ENCODE measurements at regions not wholly inside any gene's neighbourhood (a gene's known extent, or its start where the extent isn't known, plus 50 kb on each side); places are given as distances from the start of the nearest gene placed in this dataset.
A peak's percentile ranks its signal among the peaks of the same experiment; 100 is the strongest.

GRCh38 chr15:100783291-100783690 lies 96.3 kb upstream of the ALDH1A3 start:
- no peak for DNase-seq (ENCODE audit: low read depth)
- TF ChIP-seq CTCF (conservative IDR thresholded peaks at IDR 0.05; ENCODE audit: control insufficient read depth, insufficient read depth, low read depth, low read length): no peak
- no peak overlapping the region for H3K4me3 ChIP-seq (ENCODE audit: control insufficient read depth, low read depth, low read length)

DNA sequence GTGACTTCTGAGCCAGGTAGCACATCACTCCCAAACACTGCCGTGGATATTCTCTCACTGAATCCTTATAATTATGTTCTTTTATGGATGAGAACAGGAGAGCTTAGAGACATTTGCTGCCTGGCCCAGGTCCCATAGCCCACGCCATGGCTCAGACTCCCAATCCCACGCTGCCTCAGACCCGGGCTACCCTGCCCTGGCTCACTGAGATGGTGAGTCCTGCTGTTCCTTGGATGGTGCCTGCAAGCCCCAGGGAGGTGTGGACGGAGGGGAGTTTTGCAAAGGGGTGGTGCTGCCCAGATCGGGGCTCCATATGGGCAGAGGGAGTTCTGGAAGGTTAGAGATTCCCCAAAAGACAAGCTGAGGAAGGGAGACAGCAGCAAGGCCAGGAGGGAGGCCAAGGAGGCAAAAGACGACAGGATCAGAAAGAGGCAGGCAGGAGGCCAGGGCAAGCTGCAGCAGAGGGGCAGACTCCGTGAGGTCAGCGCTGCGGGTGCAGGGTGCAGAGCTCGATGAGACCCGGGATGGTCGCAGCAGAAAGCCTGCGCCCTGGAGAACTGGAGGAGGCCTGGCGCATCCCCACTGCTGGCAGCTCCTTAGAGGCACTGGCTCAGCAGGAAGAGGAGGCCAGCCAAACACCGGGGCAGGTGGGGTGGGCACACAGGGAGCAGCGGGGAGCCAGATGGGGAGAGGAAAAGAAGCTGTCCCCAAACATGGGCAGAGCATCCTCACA lies 95.7 kb upstream of the ALDH1A3 start:
- DNase-seq (ENCODE audit: low read depth): no peak

GRCh38 chr15:100784493-100785180 lies 95.0 kb upstream of the ALDH1A3 start:
- TF ChIP-seq CTCF (conservative IDR thresholded peaks at IDR 0.05; ENCODE audit: control insufficient read depth, insufficient read depth, low read depth, low read length): no peak
- DNase-seq (ENCODE audit: low read depth): no peak
- no peak overlapping the region for H3K4me3 ChIP-seq (ENCODE audit: control insufficient read depth, low read depth, low read length)

More for the DNA sequence above, 95.7 kb upstream of the ALDH1A3 start:
- TF ChIP-seq CTCF (conservative IDR thresholded peaks at IDR 0.05; ENCODE audit: control insufficient read depth, insufficient read depth, low read depth, low read length): no peak
- H3K4me3 ChIP-seq (ENCODE audit: control insufficient read depth, low read depth, low read length): no peak overlapping the region

DNA sequence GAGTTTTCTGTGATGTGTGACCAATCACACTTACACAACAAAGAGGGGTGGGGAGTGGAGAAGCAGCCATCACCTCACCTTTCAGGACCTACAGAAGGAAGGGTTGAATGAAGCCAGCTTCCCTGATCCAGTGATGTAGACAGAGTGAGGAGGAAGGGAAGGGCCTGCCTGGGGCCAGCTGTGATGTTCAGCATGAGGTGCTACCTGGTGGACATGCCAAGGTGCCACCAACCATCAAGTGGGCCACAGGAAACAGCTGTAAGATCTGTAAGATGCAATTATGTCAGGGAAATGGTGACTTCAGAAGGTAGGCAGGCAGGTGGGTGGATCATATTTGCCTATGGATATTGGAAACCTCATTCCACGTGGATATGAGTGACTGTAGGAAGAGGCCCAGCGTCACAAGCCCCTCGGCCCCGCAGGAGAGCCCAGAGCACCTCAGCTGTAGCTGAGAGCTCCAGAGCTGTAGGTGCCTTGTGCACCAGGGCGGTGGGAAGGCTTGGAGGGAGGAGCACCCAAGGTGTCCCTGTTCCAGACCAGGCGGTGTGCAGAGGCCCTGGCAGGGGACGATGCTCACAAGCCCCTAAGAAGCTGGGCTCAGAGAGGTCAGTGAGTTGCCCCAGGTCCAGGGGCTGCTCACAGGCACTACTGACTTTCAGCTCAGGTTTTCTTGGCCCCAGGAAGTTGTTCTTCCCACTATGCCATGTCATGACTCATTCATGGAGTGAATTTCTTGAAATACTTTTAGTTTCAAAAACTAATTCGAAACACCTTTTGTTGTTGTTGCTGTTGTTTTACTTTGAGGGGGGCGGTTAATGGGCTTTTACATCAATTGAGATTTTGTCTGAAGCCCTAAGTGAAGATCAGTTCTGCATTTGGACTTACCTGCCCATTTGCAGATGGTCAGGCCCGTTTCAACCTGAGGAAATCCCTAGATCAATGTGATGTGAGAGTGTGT lies 94.2 kb upstream of the ALDH1A3 start:
- peak; percentile 11 for DNase-seq (ENCODE audit: low read depth)
- TF ChIP-seq CTCF (conservative IDR thresholded peaks at IDR 0.05; ENCODE audit: control insufficient read depth, insufficient read depth, low read depth, low read length): no peak
- no peak overlapping the region for H3K4me3 ChIP-seq (ENCODE audit: control insufficient read depth, low read depth, low read length)

- no peak for DNase-seq (ENCODE audit: low read depth)
- TF ChIP-seq CTCF (conservative IDR thresholded peaks at IDR 0.05; ENCODE audit: control insufficient read depth, insufficient read depth, low read depth, low read length): no peak
- H3K4me3 ChIP-seq (ENCODE audit: control insufficient read depth, low read depth, low read length): no peak overlapping the region
Observed at GRCh38 chr15:100786139-100786531, 93.5 kb upstream of the ALDH1A3 start.

- H3K4me3 ChIP-seq (ENCODE audit: control insufficient read depth, low read depth, low read length): no peak overlapping the region
- TF ChIP-seq CTCF (conservative IDR thresholded peaks at IDR 0.05; ENCODE audit: control insufficient read depth, insufficient read depth, low read depth, low read length): no peak
- DNase-seq (ENCODE audit: low read depth): no peak
Observed at GRCh38 chr15:100786901-100787566, 92.6 kb upstream of the ALDH1A3 start.

Data from fibroblast of mammary gland (primary cell).